GM12878 (cell line): ENCODE measurements at regions not wholly inside any gene's neighbourhood (a gene's known extent, or its start where the extent isn't known, plus 50 kb on each side); places are given as distances from the start of the nearest gene placed in this dataset. TPM values are rescaled to one million over a fixed set of nuclear protein-coding genes. Genes with fewer than 3 reads are reported as not detected.
A peak's percentile ranks its signal among the peaks of the same experiment; 100 is the strongest.

ENCODE experiments used
- ATAC-seq: fragments of 200-7000 bp; cut with Tn5 transposase; 3 replicates; pipeline ENCODE4 v1.9.1; 2020; ENCODE audit warnings: mild to moderate bottlenecking, moderate library complexity
- BruUV-seq: library from RNA; stranded (reverse); fragments of 400-500 nt; replicated peaks from 2 replicates; lab custom pipeline; 2021; lab: Mats Ljungman, UMichigan
- CTCF ChIA-PET: fragments of 300-600 bp; sonication (Branson Sonifier 250); formaldehyde crosslinking; extraction: SDS; loops from one replicate; lab custom pipeline; 2021; ENCODE audit warnings: inconsistent platforms; lab: Yijun Ruan, JAX
- POLR2A ChIA-PET: fragments of 350-600 bp; formaldehyde crosslinking; extraction: SDS; loops from one replicate; lab custom pipeline; 2021; ENCODE audit warnings: inconsistent platforms; lab: Charles Lee
- RAD21 ChIA-PET: fragments of 300-600 bp; sonication (Branson Sonifier 250); formaldehyde crosslinking; loops from one replicate; lab custom pipeline; 2023; ENCODE audit warnings: antibody characterized with exemption; ENCODE audit not compliant: unreplicated experiment; lab: Charles Lee
- SMC1A ChIA-PET: fragments of 300-600 bp; sonication (Branson Sonifier 250); formaldehyde crosslinking; loops from one replicate; lab custom pipeline; 2023; ENCODE audit not compliant: unreplicated experiment, uncharacterized antibody; lab: Charles Lee
- DNase-seq: peaks from one replicate; pipeline ENCODE4 v3.0.0-alpha.2; 2011; ENCODE audit warnings: low read depth, low spot score
- FAIRE-seq: peaks from 3 replicates; lab custom pipeline; 2011; peaks lifted over from hg19 to GRCh38; lab: Jason Lieb, UNC
- H2AFZ ChIP-seq: 2 replicates; pipeline ENCODE4 v1.6.0; 2011; ENCODE audit warnings: low read depth, low read length, control low read depth; ENCODE audit not compliant: control insufficient read depth
- H3K27ac ChIP-seq: 2 replicates; pipeline ENCODE4 v1.5.1; 2011; ENCODE audit warnings: control low read depth; ENCODE audit not compliant: control insufficient read depth, insufficient read depth
- H3K27me3 ChIP-seq, 2 experiments: replicated peaks in 1 of 2; 2 replicates each; pipeline versions ENCODE4 v1.6.0 to v1.6.1; 2011; ENCODE audit warnings: low read length in 1 of 2; ENCODE audit not compliant: control insufficient read depth in 2 of 2, insufficient read depth in 2 of 2
- H3K36me3 ChIP-seq, 2 experiments: 2 replicates each; pipeline ENCODE4 v1.5.1; 2011; ENCODE audit warnings: low read length in 1 of 2; ENCODE audit not compliant: control insufficient read depth in 2 of 2, insufficient read depth in 2 of 2
- H3K4me1 ChIP-seq: 2 replicates; pipeline ENCODE4 v1.6.1; 2011; ENCODE audit warnings: mild to moderate bottlenecking, low read length, moderate library complexity, mixed read lengths; ENCODE audit not compliant: control insufficient read depth, insufficient read depth
- H3K4me2 ChIP-seq: 2 replicates; pipeline ENCODE4 v1.6.0; 2011; ENCODE audit warnings: control low read depth; ENCODE audit not compliant: control insufficient read depth, insufficient read depth
- H3K4me3 ChIP-seq: fragments of 200-600 bp; sonication (generic); 2 replicates; pipeline ENCODE4 v1.5.1; 2016
- H3K79me2 ChIP-seq: 2 replicates; pipeline ENCODE4 v1.6.0; 2011; ENCODE audit warnings: low read length; ENCODE audit not compliant: control insufficient read depth, insufficient read depth
- H3K9ac ChIP-seq: 2 replicates; pipeline ENCODE4 v1.8.0; 2011; ENCODE audit warnings: low read length, control low read depth, mixed read lengths; ENCODE audit not compliant: control insufficient read depth, insufficient read depth
- H3K9me3 ChIP-seq: replicated peaks from 3 replicates; pipeline ENCODE4 v1.5.1; 2011; ENCODE audit warnings: mild to moderate bottlenecking, low read length; ENCODE audit not compliant: control insufficient read depth, insufficient read depth
- H4K20me1 ChIP-seq: 2 replicates; pipeline ENCODE4 v1.6.0; 2011; ENCODE audit not compliant: control insufficient read depth, insufficient read depth
- CHD1 ChIP-seq: IDR thresholded peaks from 2 replicates; pipeline ENCODE4 v1.6.1; 2012; ENCODE audit warnings: low read depth, low read length, improper control_type of control experiment
- FOXM1 ChIP-seq: IDR thresholded peaks from 2 replicates; pipeline ENCODE4 v1.6.1; 2012; ENCODE audit warnings: low read depth, mild to moderate bottlenecking, inconsistent platforms, low read length, moderate library complexity
- MTA2 ChIP-seq: fragments of 450-650 bp; IDR thresholded peaks from 2 replicates; pipeline ENCODE4 v1.6.1; 2016; ENCODE audit warnings: low read depth, mild to moderate bottlenecking, moderate library complexity
- in situ Hi-C: fragments of 300-500 bp; cut with MboI; formaldehyde crosslinking; loops from 9 replicates; pipeline ENCODE4 v1.14.3; 2018; ENCODE audit warnings: mixed read lengths
- intact Hi-C: fragments of 100-400 bp; cut with micrococcal nuclease; formaldehyde crosslinking; loops from one replicate; pipeline ENCODE4 v1.14.2; 2022; ENCODE audit not compliant: unreplicated experiment
- small RNA-seq: library from RNA; depleted of rRNA; stranded (forward); fragments of <200 nt; gene quantifications from one replicate; pipeline ENCODE3, GENCODE V24; 2014
- TF ChIP-seq, protein P1 (sequence below): IDR thresholded peaks from 2 replicates; pipeline ENCODE4 v1.6.1; 2012; ENCODE audit warnings: low read length, inconsistent platforms

DNA sequence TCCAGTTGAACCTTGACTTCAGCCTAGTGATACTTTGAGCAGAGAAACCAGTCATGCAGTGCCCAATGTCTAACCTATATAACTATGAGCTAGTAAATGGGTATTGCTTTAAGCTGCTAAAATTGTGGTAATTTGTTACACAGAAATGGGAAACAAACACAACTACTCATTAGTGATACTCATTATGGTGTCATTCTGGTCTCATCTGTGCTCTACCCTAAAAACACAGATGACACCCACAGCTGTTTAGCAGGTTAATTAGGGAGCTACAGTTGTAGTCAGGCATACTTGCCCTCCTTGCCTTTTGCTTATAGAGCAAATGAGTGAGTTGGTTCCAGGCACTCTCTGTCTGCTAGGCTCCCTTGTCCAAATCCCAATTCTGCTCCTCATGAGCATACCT lies 50.0 kb upstream of the ATF7IP start:
- no peak for DNase-seq
- no peaks in the 10 kb centered on the region for H3K4me1 ChIP-seq
- intact Hi-C loops, result no loop called here
- no peak for FAIRE-seq
- peaks cover 3% of the 10 kb centered on the region; the same call in 2 of the 3 replicates for H3K9me3 ChIP-seq
- CTCF ChIA-PET, result interaction anchor here (0.6 to 1.1 kb wide), 3 partner anchors 13 to 206 kb away, joined by 3 to 4 read pairs (median 3); no protein-coding TSS in a partner anchor
- no peak; the same call in none of the 3 replicates for ATAC-seq
- no peaks in the 10 kb centered on the region for H4K20me1 ChIP-seq
- POLR2A ChIA-PET, result no interaction called here
- H3K4me2 ChIP-seq, result no peak overlapping the region
- H3K79me2 ChIP-seq, result no peaks in the 10 kb centered on the region
- no peak overlapping the region for H3K27ac ChIP-seq
- SMC1A ChIA-PET, result interaction anchor here (0.6 to 2.6 kb wide), 8 partner anchors 9 to 159 kb away, joined by 3 to 7 read pairs (median 4); no protein-coding TSS in a partner anchor
- no TSS peak for BruUV-seq
- H3K36me3 ChIP-seq, result no peaks in the 10 kb centered on the region
- no peak overlapping the region for H3K4me3 ChIP-seq
- no peak overlapping the region for H2AFZ ChIP-seq
- TF ChIP-seq MTA2, result peak; percentile 64; the same call in 1 of the 2 replicates
- TF ChIP-seq FOXM1, result no peak
- TF ChIP-seq CHD1, result no peak
- TF ChIP-seq, protein P1, sequence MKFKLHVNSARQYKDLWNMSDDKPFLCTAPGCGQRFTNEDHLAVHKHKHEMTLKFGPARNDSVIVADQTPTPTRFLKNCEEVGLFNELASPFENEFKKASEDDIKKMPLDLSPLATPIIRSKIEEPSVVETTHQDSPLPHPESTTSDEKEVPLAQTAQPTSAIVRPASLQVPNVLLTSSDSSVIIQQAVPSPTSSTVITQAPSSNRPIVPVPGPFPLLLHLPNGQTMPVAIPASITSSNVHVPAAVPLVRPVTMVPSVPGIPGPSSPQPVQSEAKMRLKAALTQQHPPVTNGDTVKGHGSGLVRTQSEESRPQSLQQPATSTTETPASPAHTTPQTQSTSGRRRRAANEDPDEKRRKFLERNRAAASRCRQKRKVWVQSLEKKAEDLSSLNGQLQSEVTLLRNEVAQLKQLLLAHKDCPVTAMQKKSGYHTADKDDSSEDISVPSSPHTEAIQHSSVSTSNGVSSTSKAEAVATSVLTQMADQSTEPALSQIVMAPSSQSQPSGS, result no peak
- RAD21 ChIA-PET, result interaction anchor here (1.3 kb wide), 1 partner anchor 37 kb away, joined by 3 read pairs; no protein-coding TSS in a partner anchor
- in situ Hi-C loops, result no loop called here
- no peak overlapping the region for H3K9ac ChIP-seq
- no peaks in the 10 kb centered on the region for H3K27me3 ChIP-seq

Small RNA genes lying in the stretch of these regions (small RNA-seq; reads per million reads assigned to genes)
- gene AC092470.1 (not detected), gene AC135001.1 (not detected), gene MRPS18CP4 (not detected), gene RNU6-491P (not detected)
